GM21786 (cell line): ENCODE measurements at regions not wholly inside any gene's neighbourhood (a gene's known extent, or its start where the extent isn't known, plus 50 kb on each side); places are given as distances from the start of the nearest gene placed in this dataset.

Source experiments
- ATAC-seq: cut with Tn5 transposase; IDR thresholded peaks from one replicate; pipeline ENCODE4 v1.9.1; 2021; ENCODE audit not compliant: unreplicated experiment

DNA sequence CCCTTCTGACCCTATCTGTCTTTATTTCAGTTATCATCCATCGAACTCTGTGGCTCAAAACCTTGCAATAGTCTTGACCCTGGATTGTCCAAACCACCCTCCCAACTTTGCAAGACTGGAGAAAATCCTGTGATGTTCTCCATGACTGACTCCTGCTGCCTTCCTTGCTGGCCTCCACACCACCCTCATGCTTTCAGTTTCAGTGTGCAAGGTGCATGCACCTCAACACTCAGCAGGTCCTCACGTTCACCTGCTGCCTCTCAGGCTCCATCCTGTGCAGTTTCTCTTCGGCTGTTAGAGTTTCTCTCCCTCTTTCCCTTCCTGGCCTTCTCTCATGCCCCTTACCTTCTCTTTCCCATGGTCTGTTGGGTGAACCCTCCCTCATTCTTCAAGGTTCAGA lies 59.4 kb upstream of the ASIC2 start:
- no peak for ATAC-seq

DNA sequence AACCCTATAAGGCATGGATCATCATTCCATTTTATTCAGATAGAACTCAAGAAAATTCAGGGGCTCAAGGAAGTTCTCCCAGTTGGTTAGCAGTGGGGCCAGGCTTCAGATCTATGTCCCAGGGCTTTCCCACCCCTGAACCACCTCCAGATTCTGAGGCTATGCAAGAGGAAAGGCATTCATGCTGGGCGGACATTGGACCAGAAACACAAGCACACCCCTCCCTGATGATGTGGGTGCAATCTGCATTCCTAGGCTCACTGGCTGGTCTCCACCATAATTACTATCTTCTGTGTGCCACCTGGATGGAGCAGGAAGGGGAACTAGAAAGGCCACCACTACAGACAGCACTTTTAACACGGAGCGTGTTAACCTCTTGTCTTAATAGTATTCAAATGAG lies 63.2 kb upstream of the ASIC2 start:
- ATAC-seq = no peak

DNA sequence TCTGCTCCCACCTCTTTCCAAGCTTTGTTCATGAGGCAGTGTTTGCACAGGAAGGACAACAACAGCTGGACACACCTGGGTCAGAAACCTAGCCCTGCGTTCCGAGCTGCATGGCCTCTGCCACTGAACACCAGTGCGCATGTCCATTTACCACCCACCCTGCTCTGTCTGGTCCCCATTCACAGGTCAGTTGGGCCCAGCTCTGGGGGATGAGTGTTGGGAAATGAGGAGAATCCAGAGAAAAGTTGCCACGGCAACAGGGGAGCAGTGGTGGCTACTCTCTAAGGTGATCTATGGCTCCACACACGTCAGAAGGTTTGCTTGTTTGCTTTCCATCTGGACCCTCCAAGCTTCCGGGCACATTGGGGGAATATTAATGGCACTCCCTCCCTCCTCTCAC lies 70.4 kb upstream of the ASIC2 start:
- ATAC-seq = no peak

DNA sequence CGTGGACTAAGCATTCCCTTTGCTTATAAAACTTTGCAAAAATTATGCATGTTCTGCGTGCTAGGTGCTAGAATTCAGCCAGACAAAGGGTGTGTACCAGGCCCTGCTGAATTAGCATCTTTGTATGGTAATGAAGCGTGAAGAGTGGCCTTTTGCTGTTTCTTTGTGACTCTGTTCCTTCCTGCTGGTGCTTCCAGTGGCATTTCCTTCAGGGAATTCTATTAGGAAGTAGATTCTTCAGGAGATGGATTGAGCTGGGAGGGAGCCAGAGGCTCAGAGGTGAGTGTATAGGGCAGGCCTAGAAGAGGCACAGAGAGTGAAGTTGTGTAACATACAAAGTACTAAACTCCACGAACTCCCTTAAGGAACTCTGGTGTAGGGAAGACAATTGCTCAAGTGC lies 73.9 kb upstream of the ASIC2 start:
- ATAC-seq = no peak

DNA sequence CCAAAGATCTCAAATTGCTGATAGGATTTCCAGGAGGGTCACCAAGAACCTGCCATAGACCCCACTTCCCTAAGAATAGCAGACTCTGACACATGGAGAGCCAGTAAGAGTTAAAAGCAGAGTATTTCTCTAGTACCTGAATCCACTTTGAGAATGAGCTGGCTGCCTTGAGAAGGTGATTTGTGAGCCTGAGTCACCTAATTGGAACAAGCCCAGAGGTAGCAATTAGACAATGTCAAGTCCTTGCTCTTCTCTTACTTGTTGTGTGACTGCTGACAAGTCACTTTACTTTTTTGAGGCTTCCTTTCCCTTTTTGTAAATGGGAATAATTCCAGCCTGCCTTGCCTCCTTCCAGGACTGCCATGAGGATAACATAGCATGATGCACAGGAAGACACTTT lies 76.1 kb upstream of the ASIC2 start:
- ATAC-seq = no peak

DNA sequence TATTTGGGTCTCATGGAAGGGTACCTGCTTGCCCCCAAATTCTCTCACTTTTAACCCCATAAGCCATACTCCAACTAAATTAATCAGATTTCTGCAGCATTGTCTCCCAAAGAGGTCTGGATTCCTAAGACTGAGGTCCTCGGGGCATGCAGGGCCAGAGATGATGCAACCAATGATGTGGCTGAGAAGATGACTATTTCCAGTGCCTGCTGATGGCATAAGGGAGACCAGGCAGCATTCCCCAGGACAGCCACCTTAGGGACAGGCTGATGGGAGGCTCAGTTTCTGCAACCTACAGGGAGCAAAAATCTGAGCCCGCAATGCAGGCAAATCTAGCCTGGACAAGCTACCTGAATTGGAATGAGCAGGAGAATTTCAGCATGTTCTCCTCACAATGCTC lies 76.8 kb upstream of the ASIC2 start:
- no peak for ATAC-seq

DNA sequence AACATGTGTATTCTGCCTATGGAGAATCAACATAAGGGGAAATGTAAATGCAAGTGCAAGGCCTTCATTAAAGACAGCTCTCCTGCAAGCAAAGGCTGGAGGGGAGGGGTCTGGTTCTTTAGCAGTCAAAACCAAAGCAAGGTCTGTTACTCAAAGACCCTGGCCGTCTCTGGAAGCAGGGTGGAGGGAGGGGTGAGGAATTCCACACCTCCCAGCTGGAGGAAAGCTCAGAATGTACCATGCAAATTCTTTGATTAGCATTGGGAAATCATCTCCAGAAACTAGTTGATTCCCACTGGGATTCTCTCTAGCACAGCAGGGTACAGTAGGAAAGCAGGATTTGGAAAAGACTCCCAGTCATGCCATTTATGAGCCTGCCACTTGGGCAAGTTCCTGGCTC lies 77.3 kb upstream of the ASIC2 start:
- no peak for ATAC-seq

DNA sequence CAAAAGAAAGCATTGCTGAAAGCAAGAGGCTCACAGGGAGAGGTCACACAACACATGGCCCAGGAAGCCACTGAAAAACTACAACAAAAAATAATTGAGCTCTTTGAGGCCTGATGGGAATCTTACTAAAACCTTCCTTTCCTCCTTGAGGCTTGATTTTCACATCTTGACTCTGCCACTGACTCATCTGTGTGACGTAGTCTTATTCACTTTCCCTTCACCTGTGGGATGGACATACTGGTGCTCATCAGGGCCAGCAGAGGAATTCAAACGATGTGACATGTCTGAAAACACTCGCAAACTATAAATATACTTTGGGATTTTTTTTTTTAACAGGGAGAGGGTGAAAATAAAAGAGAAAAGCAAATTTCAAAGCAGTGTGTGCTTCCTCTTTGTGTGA lies 78.3 kb upstream of the ASIC2 start:
- ATAC-seq = no peak

DNA sequence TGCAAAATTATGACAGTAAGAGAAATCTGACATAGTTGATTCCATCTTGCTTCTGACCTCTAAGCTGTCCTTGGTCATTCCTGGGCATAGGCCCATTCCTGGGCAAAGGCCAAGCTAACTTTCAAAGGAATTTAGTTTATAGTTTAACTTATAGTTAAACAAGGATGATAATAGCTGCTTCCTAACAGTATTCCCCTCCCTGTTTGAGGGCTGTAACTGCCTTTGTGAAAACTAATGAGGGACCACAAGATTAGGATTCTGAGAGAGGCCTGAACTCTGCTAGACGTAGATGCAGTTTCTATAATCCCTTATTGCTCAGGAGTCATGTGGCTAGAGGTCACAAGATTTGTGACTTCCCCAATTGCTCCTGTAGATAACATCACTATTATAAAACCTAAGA lies 80.2 kb upstream of the ASIC2 start:
- ATAC-seq = no peak

DNA sequence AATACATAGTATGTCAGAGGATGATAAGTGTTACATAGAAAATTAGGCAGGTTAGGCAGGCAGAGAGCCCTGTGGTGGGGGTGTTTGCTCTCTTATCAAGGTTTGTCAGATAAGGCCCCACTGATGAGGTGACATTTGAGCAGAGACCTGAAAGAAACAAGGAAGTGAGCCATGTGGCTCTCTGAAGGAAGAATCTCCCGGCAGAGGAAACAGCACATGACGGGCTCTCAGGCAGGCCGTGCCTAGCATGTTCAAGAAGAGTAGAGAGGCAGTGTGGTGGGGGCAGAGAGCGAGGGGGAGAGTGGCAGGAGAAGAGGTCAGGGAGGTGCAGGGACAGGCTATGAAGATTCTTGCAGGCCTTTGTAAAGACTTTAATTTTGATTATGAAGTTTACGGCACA lies 82.0 kb upstream of the ASIC2 start:
- ATAC-seq = no peak

DNA sequence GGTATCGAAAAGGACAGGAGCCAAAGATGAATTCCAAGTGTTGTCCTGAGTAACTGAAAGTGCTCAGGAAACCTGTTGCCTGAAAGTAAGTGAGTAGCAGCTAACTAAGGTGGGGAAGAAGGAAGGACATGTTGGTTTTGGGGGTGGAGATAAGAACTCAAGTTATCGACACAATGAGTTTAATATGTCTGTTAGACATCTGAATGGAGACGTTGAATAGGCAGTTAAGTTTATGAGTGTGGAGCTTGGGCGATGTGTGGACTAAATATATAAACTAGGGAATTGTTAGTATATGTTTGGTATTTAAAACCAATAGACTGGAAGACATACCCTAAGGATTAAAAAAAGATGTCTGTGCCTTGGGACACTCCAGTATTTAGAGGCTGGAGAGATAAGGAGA lies 82.7 kb upstream of the ASIC2 start:
- ATAC-seq = no peak

DNA sequence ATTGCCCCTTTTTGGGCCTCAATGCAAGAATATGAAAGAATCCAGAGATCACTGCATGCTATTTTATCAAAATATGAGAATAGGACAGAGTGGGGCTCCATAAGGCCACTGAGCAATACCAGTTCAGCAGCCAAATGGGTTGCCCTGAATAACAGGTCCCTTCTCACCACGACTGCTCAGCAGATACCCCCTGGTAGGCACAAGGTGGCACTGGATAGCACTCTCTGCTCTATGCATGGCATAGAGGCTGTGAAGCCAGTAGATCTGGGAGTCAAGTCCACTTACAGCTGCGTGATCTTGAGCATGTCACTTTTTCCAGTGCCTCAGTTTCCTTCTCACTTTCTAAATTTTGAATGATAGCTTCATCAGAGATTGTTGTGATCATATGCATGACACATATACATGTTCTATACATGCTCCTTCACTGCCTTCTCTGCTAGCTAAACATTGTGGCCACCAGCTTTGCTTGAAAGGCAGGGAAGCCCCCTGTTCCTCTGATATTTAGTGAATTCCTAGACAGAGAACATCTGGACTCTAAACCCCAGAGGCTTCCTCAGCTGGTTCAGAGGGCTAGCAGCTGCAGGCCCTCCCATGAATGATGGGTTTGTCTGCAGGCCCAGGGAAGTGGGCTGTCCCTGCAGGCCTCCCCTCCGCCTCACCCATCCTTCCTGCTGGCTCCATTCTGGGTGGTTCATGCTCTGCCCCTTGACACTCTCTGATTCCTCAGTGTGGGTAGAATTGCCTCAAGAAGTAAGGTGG lies 84.9 kb upstream of the ASIC2 start:
- ATAC-seq = no peak

DNA sequence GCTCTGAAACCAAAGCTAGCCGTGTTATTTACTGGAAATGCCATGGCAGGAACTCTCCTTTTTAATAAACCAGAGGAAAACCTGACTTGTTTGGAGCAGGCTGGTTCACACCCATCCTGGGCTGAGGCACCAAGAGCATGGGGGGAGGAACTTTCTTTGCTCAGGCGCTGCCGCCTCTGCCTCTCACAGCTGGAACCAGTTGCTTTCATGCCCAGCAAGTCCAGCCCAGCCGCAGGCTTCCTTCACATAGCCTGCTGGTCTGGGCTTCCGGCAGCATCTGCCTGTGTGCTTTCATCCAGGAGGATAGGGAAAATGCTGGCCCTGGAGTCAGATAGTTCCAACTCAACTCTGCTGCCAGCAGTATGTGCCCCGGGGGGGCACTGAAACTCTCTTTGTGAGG lies 88.1 kb upstream of the ASIC2 start:
- no peak for ATAC-seq

DNA sequence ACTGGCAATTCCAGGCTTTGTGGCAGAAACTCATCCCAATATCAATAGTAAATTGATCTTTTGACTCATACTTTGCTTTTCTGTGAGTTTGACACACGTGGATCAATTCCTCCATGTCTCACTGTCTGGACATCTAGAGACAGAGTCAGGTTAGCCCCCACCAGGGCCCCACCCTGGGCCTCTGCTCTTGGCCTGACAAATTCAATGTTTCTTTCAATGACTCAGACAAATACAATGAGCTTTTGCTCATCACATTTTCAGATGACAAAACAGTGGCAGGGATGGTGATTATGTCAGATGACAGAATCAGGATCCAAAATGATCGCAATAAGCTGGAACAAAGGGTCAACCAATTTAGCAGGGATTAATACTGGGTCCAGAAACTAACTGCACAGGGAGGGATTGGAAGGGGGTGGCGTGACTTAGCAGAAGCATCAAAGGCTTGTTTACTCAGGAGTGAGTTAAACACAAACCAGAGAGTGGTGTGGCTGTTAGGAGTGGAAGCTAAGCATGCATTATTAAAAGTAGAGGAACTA lies 90.5 kb upstream of the ASIC2 start:
- ATAC-seq = no peak

DNA sequence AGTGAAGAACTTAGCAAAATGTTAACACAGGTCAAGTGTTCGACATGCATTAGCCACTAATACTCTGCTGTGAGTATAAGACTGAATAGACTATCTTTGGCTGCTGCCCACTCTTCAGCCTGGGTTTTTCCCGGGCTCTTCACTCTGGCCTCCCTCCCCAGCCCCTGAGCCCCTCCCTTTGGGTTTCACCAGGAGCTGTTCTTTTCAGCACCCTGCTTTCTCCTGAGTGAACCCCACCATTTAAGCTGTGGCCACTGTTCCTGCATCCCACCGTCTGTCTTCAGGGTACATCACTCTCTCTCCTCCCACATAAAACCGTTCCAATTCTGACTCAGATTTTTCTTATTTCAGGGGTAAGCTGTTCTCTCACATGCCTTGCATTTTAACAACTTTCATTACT lies 92.0 kb upstream of the ASIC2 start:
- ATAC-seq = no peak

DNA sequence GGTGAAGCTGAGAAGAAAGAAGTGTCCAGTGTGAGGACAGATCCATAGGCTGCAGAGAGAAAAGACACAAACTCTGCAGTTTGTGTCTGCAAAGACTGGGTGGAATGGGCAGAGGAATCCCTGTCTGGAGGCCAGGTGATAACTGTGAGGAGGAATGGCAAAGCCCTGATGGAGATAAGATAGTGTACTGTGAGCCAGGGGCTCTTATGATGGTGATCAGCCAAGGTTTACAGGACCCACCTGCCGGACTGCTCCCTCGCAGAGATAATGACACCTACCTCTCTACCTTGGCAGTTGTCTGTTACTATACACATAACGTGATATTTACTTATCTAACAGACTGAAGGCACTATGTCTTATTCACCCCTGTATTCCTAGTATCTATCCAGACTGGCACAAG lies 92.6 kb upstream of the ASIC2 start:
- no peak for ATAC-seq

DNA sequence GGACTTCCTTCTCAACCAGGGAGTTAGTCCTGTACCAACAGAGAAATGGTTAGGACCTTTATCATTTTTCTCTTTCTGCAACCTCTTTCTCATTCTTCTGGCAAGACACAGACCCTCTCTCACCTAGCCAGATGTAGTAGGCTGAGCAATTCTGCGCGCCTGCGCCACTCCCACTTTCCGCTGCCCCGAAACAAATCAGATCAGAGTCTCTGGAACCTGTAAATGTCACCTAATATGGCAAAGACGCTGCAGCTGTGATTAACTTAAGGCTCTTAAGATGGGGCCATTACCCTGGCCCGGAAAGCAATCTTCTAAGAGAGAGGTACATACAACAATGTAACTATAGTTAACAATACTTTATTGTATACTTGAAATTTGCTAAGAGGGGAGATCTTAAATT lies 94.3 kb upstream of the ASIC2 start:
- no peak for ATAC-seq

DNA sequence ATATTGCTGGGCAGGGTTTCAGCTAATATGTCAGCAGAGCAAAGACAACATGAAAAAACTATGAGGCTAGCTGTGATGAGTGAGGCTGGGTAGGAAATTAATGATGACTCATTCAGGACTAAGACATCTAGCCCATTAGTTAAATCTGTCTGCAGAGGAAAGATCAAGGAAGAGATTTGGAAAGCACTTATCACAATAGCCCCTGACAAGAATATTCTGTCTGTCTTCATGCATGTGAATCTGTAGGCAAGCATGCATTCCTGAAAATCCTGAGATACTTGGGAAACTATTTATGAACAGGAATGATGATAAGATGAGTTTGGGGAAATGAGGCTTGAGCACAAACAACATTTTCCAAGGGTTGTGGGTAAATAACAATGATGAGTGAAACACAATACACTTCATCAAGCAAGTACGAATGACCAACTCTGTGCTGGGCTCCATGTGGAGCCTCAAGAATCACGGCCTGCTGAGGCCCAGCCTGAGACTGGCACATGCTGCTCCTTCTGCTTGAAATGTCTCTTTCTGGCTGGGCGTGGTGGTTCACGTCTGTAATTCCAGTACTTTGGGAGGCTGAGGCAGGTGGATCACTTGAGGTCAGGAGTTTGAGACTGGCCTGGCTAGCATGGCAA lies 96.5 kb upstream of the ASIC2 start:
- ATAC-seq = no peak

DNA sequence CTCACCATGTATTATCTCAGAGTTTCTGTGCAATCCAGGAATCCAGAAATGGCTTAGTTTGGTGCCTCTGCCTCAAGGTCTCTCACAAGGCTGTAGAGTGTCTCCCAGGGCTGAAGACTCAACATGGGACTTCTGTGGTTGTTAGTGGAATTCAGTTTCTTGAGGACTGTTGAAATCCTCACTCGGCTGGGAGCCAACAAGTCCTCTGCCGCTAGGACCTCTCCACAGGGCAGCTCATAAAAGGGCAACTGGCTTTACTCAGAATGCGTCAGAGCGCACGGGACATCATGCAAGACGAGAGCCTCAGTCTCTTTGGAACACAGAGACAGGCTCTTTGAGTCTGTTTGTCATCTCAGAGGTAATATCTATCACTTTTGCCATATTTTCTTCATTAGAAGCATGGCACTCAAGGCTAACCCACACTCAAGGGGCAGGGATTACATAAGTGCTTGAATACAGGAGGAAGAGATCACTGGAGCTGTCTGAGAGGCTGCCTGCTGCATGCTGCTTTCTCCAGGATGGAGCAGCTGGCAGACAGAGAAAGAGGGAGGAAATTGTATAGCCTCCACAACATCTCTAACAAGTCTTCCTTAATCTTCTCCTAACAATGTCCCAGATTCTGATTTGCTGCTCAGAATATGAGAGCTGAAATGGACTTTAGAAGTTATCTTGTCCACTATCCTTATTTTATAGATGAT lies 97.5 kb upstream of the ASIC2 start:
- no peak for ATAC-seq

DNA sequence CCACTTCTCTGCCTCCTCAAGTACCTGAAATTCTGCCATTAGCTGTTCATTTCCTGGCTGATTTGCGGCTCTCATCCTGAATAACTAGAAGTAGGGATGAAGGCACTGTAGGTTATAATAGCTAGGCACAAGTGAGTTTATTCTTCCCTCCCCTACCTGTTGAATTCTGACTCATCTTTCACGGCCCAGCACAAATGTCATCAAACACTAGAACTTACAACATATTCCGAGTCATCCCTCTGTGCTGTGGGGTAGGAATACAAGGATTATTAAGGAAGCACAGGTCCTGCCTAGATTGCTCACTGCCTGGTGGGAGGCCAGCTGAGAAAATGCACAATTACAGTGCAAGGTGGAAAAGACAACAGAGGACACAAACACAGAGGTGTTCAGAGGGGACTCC lies 103.7 kb upstream of the ASIC2 start:
- ATAC-seq = no peak

DNA sequence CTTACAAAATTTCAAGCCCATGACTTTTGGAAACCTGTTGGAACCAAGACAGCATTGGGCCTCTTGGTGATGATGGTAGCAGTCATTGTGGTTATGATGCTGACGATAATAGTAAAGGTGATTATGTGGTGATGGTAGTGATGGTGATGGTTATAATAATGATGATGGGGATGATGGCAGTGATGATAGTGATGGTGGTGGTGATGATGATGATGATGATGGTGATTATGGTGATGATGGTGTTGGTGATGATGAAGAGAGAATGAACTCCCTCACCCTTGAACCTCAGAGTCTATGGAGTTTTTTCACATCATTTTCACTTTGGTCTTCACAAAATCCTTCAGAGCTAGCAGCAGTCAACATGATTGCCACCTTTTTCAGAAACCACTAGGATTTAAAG lies 105.3 kb upstream of the ASIC2 start:
- ATAC-seq = no peak

DNA sequence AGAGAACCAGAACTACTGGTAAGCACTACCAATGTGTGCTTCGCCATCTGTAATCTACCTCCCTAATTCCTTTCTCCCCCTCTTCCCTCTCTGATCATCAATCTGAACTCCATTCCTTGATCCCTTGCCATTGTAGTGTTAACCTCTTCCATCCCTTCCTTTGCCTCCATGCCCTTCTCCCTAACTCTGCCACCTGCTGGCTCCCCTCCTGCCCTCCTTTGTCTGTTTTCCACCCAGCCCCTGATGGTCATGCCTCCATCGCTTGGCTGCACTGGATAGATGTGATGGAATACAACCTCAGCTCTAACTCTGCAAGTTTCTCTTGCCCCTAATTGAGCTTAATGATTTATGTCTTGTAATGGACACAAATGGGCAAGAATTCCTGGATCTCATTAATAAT lies 108.2 kb upstream of the ASIC2 start:
- ATAC-seq = no peak
